C4-2B (cell line): ENCODE measurements at regions not wholly inside any gene's neighbourhood (a gene's known extent, or its start where the extent isn't known, plus 50 kb on each side); places are given as distances from the start of the nearest gene placed in this dataset.

ENCODE experiments used
- CTCF ChIP-seq: fragments of 450-650 bp; conservative IDR thresholded peaks from 2 replicates; pipeline ENCODE4 v1.5.1; 2017; ENCODE audit warnings: mild to moderate bottlenecking
- ZFX ChIP-seq: fragments of 450-650 bp; IDR thresholded peaks from 2 replicates; pipeline ENCODE4 v1.6.1; 2017

GRCh38 chr3:19644405-19644804 is 289.6 kb downstream of the EFHB start:
- TF ChIP-seq CTCF (no peak), ZFX (no peak)
